CMK (cell line): ENCODE measurements at regions not wholly inside any gene's neighbourhood (a gene's known extent, or its start where the extent isn't known, plus 50 kb on each side); places are given as distances from the start of the nearest gene placed in this dataset.

ENCODE experiments used
- DNase-seq: peaks from one replicate; pipeline ENCODE4 v3.0.0-alpha.2; 2010; ENCODE audit warnings: low read depth

GRCh38 chr1:228990906-228991569 is 255.8 kb downstream of the RHOU start:
- peak; percentile 54 for DNase-seq

GRCh38 chr1:228992044-228992443 is 256.8 kb downstream of the RHOU start:
- DNase-seq: no peak

GRCh38 chr1:228992907-228993535 is 257.7 kb downstream of the RHOU start:
- no peak for DNase-seq

- DNase-seq: no peak
These were observed 259.7 kb downstream of the RHOU start for GRCh38 chr1:228994676-228995594.

GRCh38 chr1:228996281-228996680 is 261.0 kb downstream of the RHOU start:
- no peak for DNase-seq

- DNase-seq: no peak
These were observed 262.5 kb downstream of the RHOU start for GRCh38 chr1:228997721-228998144.

GRCh38 chr1:228998179-228998578 is 262.9 kb downstream of the RHOU start:
- no peak for DNase-seq

- DNase-seq: no peak
These were observed 264.3 kb downstream of the RHOU start for GRCh38 chr1:228999446-229000170.

- no peak for DNase-seq
These were observed 264.9 kb downstream of the RHOU start for GRCh38 chr1:229000187-229000586.

- no peak for DNase-seq
These were observed 266.3 kb downstream of the RHOU start for GRCh38 chr1:229001467-229002011.

GRCh38 chr1:229002037-229002436 is 266.8 kb downstream of the RHOU start:
- no peak for DNase-seq

- no peak for DNase-seq
These were observed 267.2 kb downstream of the RHOU start for GRCh38 chr1:229002451-229002960.

- no peak for DNase-seq
These were observed 267.5 kb upstream of the RAB4A start for GRCh38 chr1:229003233-229004031.

- peak; percentile 81 for DNase-seq
These were observed 266.7 kb upstream of the RAB4A start for GRCh38 chr1:229004066-229004833.

GRCh38 chr1:229005097-229005496 is 265.8 kb upstream of the RAB4A start:
- DNase-seq: no peak

GRCh38 chr1:229005556-229005955 is 265.4 kb upstream of the RAB4A start:
- no peak for DNase-seq

GRCh38 chr1:229006121-229006870 is 264.6 kb upstream of the RAB4A start:
- no peak for DNase-seq

- no peak for DNase-seq
These were observed 263.7 kb upstream of the RAB4A start for GRCh38 chr1:229007167-229007566.

- DNase-seq: no peak
These were observed 263.2 kb upstream of the RAB4A start for GRCh38 chr1:229007701-229008100.
